Heart right ventricle (tissue), 16 donors: ENCODE measurements at regions not wholly inside any gene's neighbourhood (a gene's known extent, or its start where the extent isn't known, plus 50 kb on each side); places are given as distances from the start of the nearest gene placed in this dataset.

Experiments
- ATAC-seq, 8 donors: fragments of 200-7000 bp; cut with Tn5 transposase; one replicate each; pipeline ENCODE4 v1.9.1; 2020; ENCODE audit warnings: mild to moderate bottlenecking in 8 of 8, moderate library complexity in 8 of 8, moderate number of reproducible peaks in 1 of 8
- DNase-seq, 2 donors: peaks; one replicate each; pipeline ENCODE4 v3.0.0-alpha.2; 2020
- H3K27ac ChIP-seq, 10 donors: fragments of 200-600 bp; sonication (generic) in 2 of 10; one replicate each; pipeline versions ENCODE4 v1.5.0 to v1.8.0; 2020 to 2022; ENCODE audit warnings: mild to moderate bottlenecking in 3 of 10
- H3K27me3 ChIP-seq, 7 donors: fragments of 200-600 bp; one replicate each; pipeline ENCODE4 v1.8.0; 2021 to 2022; ENCODE audit warnings: mild to moderate bottlenecking in 2 of 7
- H3K36me3 ChIP-seq, 9 donors: fragments of 200-600 bp; sonication (generic) in 1 of 9; one replicate each; pipeline versions ENCODE4 v1.5.0 to v1.8.0; 2020 to 2022; ENCODE audit warnings: mild to moderate bottlenecking in 2 of 9
- H3K4me1 ChIP-seq, 9 donors: fragments of 200-600 bp; sonication (generic) in 1 of 9; one replicate each; pipeline versions ENCODE4 v1.5.0 to v1.8.0; 2020 to 2022; ENCODE audit warnings: mild to moderate bottlenecking in 4 of 9
- H3K4me3 ChIP-seq, 10 donors: fragments of 200-600 bp; sonication (generic) in 2 of 10; one replicate each; pipeline versions ENCODE4 v1.5.0 to v1.8.0; 2020 to 2022; ENCODE audit warnings: mild to moderate bottlenecking in 7 of 10, moderate library complexity in 2 of 10
- H3K9me3 ChIP-seq, 11 donors: fragments of 200-600 bp in 10 of 11; sonication (generic) in 2 of 11; one replicate each; pipeline versions ENCODE4 v1.5.0 to v1.8.0; 2013 to 2022; ENCODE audit warnings: mild to moderate bottlenecking in 2 of 11, control low read depth in 1 of 11, moderate library complexity in 1 of 11
- CTCF ChIP-seq, 9 donors: fragments of 200-600 bp; sonication (generic) in 2 of 9; IDR thresholded peaks; one replicate each; pipeline versions ENCODE4 v1.5.0 to v1.8.0; 2021 to 2022; ENCODE audit warnings: antibody characterized with exemption in 9 of 9, mild to moderate bottlenecking in 5 of 9, moderate library complexity in 1 of 9
- WGBS, 2 donors: extraction: QIAGEN DNeasy Blood & Tissue Kit; methylation state at CpG; one replicate each; pipeline ENCODE4 v1.1.7; 2013; ENCODE audit warnings: inconsistent platforms in 1 of 2; 5-methylcytosine and 5-hydroxymethylcytosine counted together
- intact Hi-C, 10 donors: fragments of 100-400 bp; cut with DNase I; formaldehyde crosslinking; loops; one replicate each; pipeline versions ENCODE4 v1.11.1 to v1.14.2; 2022
- donor health status: Arrhythmogenic right ventricular cardiomyopathy.
- donor health status: ischemic (EF 13 %, LVEDD 7.1; RV severe dilation, severe dysfunction).
- donor health status: healthy with polysubstance abuse.
- donor health status: DM: no; HTN: yes; CAD: no.
- donor health status: DM: no; HTN: no; CAD: no.
- donor health status: ischemic (EF 25% LVEDD 6.9; RV normal size, moderate dysfunction).
- donor health status: ischemic (EF 25% LVEDD 5.7; RV mildly dilated, moderate dysfunction).
- donor health status: healthy.
- donor health status: DM: yes; HTN: yes; CAD: no.
- donor health status: Ischemic cardiomyopathy.
- donor health status: ischemic (EF 35%, LVEDD 5.7; RV mildly dilated, moderate dysfunction).
- donor health status: nonischemic (EF 11% LVEDD 7.7; RV severe dilation, severe dysfunction).
- donor health status: DM: yes; HTN: yes; CAD: no.
- donor health status: PGD.
- donor health status: ischemic (EF 29% LVEDD 5.4; RV normal size, mild dysfunction).
- donor health status: nonischemic (EF 23%, LVEDD 6.1; RV moderate dilation, normal function).

GRCh38 chr6:134537146-134537555 is 219.2 kb upstream of the SGK1 start:
- H3K4me1 ChIP-seq: peaks cover 0 to 48% (median 16%) of the 10 kb centered on the region in 9 donors
- WGBS, 2 donors: 83 to 88% methylated on average over 2 of the region's 2 CpGs

GRCh38 chr6:134535831-134536230 is 217.9 kb upstream of the SGK1 start:
- no peaks in the 10 kb centered on the region for H3K36me3 ChIP-seq
- TF ChIP-seq CTCF (IDR thresholded peaks at IDR 0.05): no peak
- 80 to 88% methylated on average over 2 of the region's 2 CpGs for WGBS, 2 donors
- H3K27me3 ChIP-seq: no peaks in the 10 kb centered on the region
- DNase-seq (no peak), ATAC-seq (no peak)
- no peaks in the 10 kb centered on the region for H3K9me3 ChIP-seq
- no peak overlapping the region for H3K27ac ChIP-seq
- intact Hi-C loops: loop anchor here in 1 of 10 donors (5.0 kb wide), 1 partner anchor 359 kb away; no protein-coding TSS in a partner anchor
- H3K4me3 ChIP-seq: no peak overlapping the region
- H3K4me1 ChIP-seq: peaks cover 0 to 59% (median 22%) of the 10 kb centered on the region in 9 donors

More at GRCh38 chr6:134537146-134537555, 219.2 kb upstream of the SGK1 start:
- no peak for TF ChIP-seq CTCF (IDR thresholded peaks at IDR 0.05)
- Histone ChIP-seq H3K36me3 (no peaks in the 10 kb centered on the region), H3K27me3 (no peaks in the 10 kb centered on the region), H3K4me3 (no peak overlapping the region), H3K27ac (no peak overlapping the region), H3K9me3 (no peaks in the 10 kb centered on the region)
- DNase-seq (no peak), ATAC-seq (no peak)
- intact Hi-C loops: loop anchor here in 1 of 10 donors (5.0 kb wide), 1 partner anchor 360 kb away; no protein-coding TSS in a partner anchor

- WGBS, 2 donors: 74 to 85% methylated on average over 2 of the region's 2 CpGs
- no peak for TF ChIP-seq CTCF (IDR thresholded peaks at IDR 0.05)
- intact Hi-C loops: loop anchor here in 2 of 10 donors (5.0 kb wide), 1 partner anchor 357 kb away; no protein-coding TSS in a partner anchor
- Histone ChIP-seq H3K9me3 (no peaks in the 10 kb centered on the region), H3K4me3 (no peak overlapping the region), H3K27ac (peak overlapping the region in 7 of 10 donors; percentile 10 to 60 (median 28)), H3K4me1 (peaks cover 0 to 52% (median 19%) of the 10 kb centered on the region in 9 donors), H3K27me3 (no peaks in the 10 kb centered on the region), H3K36me3 (no peaks in the 10 kb centered on the region)
- no peak for DNase-seq
- ATAC-seq: peak in 3 of 8 donors; percentile 20 to 50 (median 32)
Measured at GRCh38 chr6:134534708-134535149, 216.8 kb upstream of the SGK1 start.

GRCh38 chr6:134533991-134534390 is 216.1 kb upstream of the SGK1 start:
- no peak for DNase-seq
- no peaks in the 10 kb centered on the region for H3K27me3 ChIP-seq
- H3K4me1 ChIP-seq: peaks cover 0 to 45% (median 21%) of the 10 kb centered on the region in 9 donors
- intact Hi-C loops: loop anchor here in 1 of 10 donors (5.0 kb wide), 1 partner anchor 357 kb away; no protein-coding TSS in a partner anchor
- H3K4me3 ChIP-seq: no peak overlapping the region
- H3K9me3 ChIP-seq: no peaks in the 10 kb centered on the region
- peak in 4 of 8 donors; percentile 40 to 71 (median 64) for ATAC-seq
- WGBS, 2 donors: 73 to 76% methylated on average over 3 of the region's 3 CpGs
- H3K27ac ChIP-seq: peak overlapping the region in 7 of 10 donors; percentile 6 to 60 (median 24)
- no peaks in the 10 kb centered on the region for H3K36me3 ChIP-seq
- no peak for TF ChIP-seq CTCF (IDR thresholded peaks at IDR 0.05)
